Esophagus squamous epithelium (tissue), 4 donors: ENCODE measurements at regions not wholly inside any gene's neighbourhood (a gene's known extent, or its start where the extent isn't known, plus 50 kb on each side); places are given as distances from the start of the nearest gene placed in this dataset.

Experiments
- POLR2A ChIP-seq, 4 donors: fragments of 450-650 bp; IDR thresholded peaks; one replicate each; pipeline ENCODE4 v1.6.1; 2017; ENCODE audit warnings: antibody characterized with exemption in 4 of 4, mild to moderate bottlenecking in 4 of 4, moderate library complexity in 3 of 4
- TF ChIP-seq, protein P1 (sequence below), 6 experiments: fragments of 450-650 bp in 4 of 6; fragments of 200-600 bp in 2 of 6; sonication (generic) in 2 of 6; IDR thresholded peaks; one replicate each; pipeline ENCODE4 v1.5.1; 2016 to 2019; ENCODE audit warnings: antibody characterized with exemption in 6 of 6, mild to moderate bottlenecking in 4 of 6, moderate library complexity in 4 of 6

DNA sequence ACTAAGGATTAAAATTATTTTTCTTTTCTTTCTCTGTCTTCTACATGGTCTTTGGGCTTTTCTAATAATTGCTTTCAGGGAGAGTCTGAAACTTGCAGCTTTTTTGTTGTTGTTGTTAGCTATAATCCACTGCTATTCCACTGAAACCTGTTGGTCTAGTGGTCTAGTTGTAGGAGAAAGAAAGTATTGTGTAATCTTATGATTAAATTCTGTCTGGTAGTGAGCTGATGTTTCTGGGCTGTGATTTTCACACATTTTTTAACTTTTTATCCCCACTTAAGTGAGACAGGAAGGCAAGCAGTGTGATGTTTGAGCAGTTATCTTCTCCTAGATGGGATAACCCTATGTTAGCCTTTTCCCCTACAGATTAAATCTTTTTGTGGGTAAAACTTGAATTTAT lies 825.2 kb downstream of the PCDH7 start:
- TF ChIP-seq, protein P1, sequence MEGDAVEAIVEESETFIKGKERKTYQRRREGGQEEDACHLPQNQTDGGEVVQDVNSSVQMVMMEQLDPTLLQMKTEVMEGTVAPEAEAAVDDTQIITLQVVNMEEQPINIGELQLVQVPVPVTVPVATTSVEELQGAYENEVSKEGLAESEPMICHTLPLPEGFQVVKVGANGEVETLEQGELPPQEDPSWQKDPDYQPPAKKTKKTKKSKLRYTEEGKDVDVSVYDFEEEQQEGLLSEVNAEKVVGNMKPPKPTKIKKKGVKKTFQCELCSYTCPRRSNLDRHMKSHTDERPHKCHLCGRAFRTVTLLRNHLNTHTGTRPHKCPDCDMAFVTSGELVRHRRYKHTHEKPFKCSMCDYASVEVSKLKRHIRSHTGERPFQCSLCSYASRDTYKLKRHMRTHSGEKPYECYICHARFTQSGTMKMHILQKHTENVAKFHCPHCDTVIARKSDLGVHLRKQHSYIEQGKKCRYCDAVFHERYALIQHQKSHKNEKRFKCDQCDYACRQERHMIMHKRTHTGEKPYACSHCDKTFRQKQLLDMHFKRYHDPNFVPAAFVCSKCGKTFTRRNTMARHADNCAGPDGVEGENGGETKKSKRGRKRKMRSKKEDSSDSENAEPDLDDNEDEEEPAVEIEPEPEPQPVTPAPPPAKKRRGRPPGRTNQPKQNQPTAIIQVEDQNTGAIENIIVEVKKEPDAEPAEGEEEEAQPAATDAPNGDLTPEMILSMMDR (IDR thresholded peaks at IDR 0.05), result no peak
- TF ChIP-seq POLR2A (IDR thresholded peaks at IDR 0.05), result no peak
